Upper lobe of left lung (tissue), 6 donors: ENCODE measurements at regions not wholly inside any gene's neighbourhood (a gene's known extent, or its start where the extent isn't known, plus 50 kb on each side); places are given as distances from the start of the nearest gene placed in this dataset.

ENCODE experiments used
- ATAC-seq, 2 donors: fragments of 200-7000 bp; cut with Tn5 transposase; one replicate each; pipeline ENCODE4 v1.9.1; 2022; ENCODE audit warnings: mild to moderate bottlenecking in 2 of 2, moderate library complexity in 2 of 2; ENCODE audit not compliant: low FRiP score in 2 of 2
- DNase-seq, 2 donors: peaks; one replicate each; pipeline ENCODE4 v3.0.0-alpha.2; 2019 to 2020
- H3K27ac ChIP-seq, 4 donors: fragments of 200-600 bp; sonication (generic); one replicate each; pipeline ENCODE4 v1.5.1; 2016 to 2019
- H3K27me3 ChIP-seq, 4 donors: fragments of 200-600 bp; sonication (generic); one replicate each; pipeline ENCODE4 v1.5.1; 2017 to 2019
- H3K36me3 ChIP-seq, 4 donors: fragments of 200-600 bp; sonication (generic); one replicate each; pipeline ENCODE4 v1.5.1; 2016 to 2019
- H3K4me1 ChIP-seq, 4 donors: fragments of 200-600 bp; sonication (generic); one replicate each; pipeline ENCODE4 v1.5.1; 2018 to 2019
- H3K4me3 ChIP-seq, 4 donors: fragments of 200-600 bp; sonication (generic); one replicate each; pipeline ENCODE4 v1.5.1; 2017 to 2019; ENCODE audit warnings: mild to moderate bottlenecking in 2 of 4, moderate library complexity in 1 of 4
- H3K9me3 ChIP-seq, 4 donors: fragments of 200-600 bp; sonication (generic); one replicate each; pipeline ENCODE4 v1.5.1; 2018 to 2019
- EP300 ChIP-seq, 4 donors: sonication (generic); formaldehyde crosslinking; IDR thresholded peaks; one replicate each; pipeline ENCODE4 v1.5.1; 2017; ENCODE audit warnings: antibody characterized with exemption in 4 of 4, control low read depth in 2 of 4
- POLR2A ChIP-seq, 4 donors: fragments of 450-650 bp; IDR thresholded peaks; one replicate each; pipeline ENCODE4 v1.5.1; 2016 to 2017; ENCODE audit warnings: antibody characterized with exemption in 4 of 4, mild to moderate bottlenecking in 2 of 4
- POLR2AphosphoS5 ChIP-seq, 2 donors: sonication (generic); formaldehyde crosslinking; IDR thresholded peaks; one replicate each; pipeline ENCODE4 v1.5.1; 2017; ENCODE audit warnings: antibody characterized with exemption in 2 of 2
- WGBS, 2 donors: methylation state at CpG; one replicate each; pipeline ENCODE4 v1.1.5; 2017 to 2018; 5-methylcytosine and 5-hydroxymethylcytosine counted together
- TF ChIP-seq, protein P1 (sequence below), 6 experiments: fragments of 450-650 bp in 4 of 6; fragments of 200-600 bp in 2 of 6; sonication (generic) in 2 of 6; IDR thresholded peaks; one replicate each; pipeline ENCODE4 v1.5.1; 2016 to 2019; ENCODE audit warnings: antibody characterized with exemption in 6 of 6
- donor health status: DM: no; HTN: no; CAD: no; lungs with moderate emphysema.
- donor health status: DM: no; HTN: yes; CAD: no; lungs with severe emphysema.

GRCh38 chr4:81984746-81985145 lies 389.0 kb downstream of the HNRNPD start:
- Histone ChIP-seq H3K27ac (no peak overlapping the region), H3K27me3 (no peaks in the 10 kb centered on the region), H3K9me3 (no peaks in the 10 kb centered on the region), H3K4me3 (no peak overlapping the region), H3K4me1 (no peaks in the 10 kb centered on the region), H3K36me3 (no peaks in the 10 kb centered on the region)
- whole genome bisulfite sequencing, 2 donors, result 92 to 96% methylated on average over 3 of the region's 3 CpGs
- TF ChIP-seq POLR2A (IDR thresholded peaks at IDR 0.05) (no peak), POLR2AphosphoS5 (IDR thresholded peaks at IDR 0.05) (no peak), EP300 (IDR thresholded peaks at IDR 0.05) (no peak)
- TF ChIP-seq, protein P1, sequence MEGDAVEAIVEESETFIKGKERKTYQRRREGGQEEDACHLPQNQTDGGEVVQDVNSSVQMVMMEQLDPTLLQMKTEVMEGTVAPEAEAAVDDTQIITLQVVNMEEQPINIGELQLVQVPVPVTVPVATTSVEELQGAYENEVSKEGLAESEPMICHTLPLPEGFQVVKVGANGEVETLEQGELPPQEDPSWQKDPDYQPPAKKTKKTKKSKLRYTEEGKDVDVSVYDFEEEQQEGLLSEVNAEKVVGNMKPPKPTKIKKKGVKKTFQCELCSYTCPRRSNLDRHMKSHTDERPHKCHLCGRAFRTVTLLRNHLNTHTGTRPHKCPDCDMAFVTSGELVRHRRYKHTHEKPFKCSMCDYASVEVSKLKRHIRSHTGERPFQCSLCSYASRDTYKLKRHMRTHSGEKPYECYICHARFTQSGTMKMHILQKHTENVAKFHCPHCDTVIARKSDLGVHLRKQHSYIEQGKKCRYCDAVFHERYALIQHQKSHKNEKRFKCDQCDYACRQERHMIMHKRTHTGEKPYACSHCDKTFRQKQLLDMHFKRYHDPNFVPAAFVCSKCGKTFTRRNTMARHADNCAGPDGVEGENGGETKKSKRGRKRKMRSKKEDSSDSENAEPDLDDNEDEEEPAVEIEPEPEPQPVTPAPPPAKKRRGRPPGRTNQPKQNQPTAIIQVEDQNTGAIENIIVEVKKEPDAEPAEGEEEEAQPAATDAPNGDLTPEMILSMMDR (IDR thresholded peaks at IDR 0.05), result no peak
- DNase-seq (no peak), ATAC-seq (no peak)

GRCh38 chr4:81982846-81983540 lies 390.8 kb downstream of the HNRNPD start:
- no peaks in the 10 kb centered on the region for H3K9me3 ChIP-seq
- no peak overlapping the region for H3K4me3 ChIP-seq
- no peaks in the 10 kb centered on the region for H3K36me3 ChIP-seq
- H3K27ac ChIP-seq, result no peak overlapping the region
- 75% methylated on average over 2 of the region's 2 CpGs for WGBS, 2 donors
- H3K27me3 ChIP-seq, result no peaks in the 10 kb centered on the region
- TF ChIP-seq EP300 (IDR thresholded peaks at IDR 0.05) (no peak), POLR2AphosphoS5 (IDR thresholded peaks at IDR 0.05) (no peak), POLR2A (IDR thresholded peaks at IDR 0.05) (no peak)
- TF ChIP-seq, protein P1 (IDR thresholded peaks at IDR 0.05), result no peak
- DNase-seq, result no peak
- H3K4me1 ChIP-seq, result no peaks in the 10 kb centered on the region
- ATAC-seq, result no peak

DNA sequence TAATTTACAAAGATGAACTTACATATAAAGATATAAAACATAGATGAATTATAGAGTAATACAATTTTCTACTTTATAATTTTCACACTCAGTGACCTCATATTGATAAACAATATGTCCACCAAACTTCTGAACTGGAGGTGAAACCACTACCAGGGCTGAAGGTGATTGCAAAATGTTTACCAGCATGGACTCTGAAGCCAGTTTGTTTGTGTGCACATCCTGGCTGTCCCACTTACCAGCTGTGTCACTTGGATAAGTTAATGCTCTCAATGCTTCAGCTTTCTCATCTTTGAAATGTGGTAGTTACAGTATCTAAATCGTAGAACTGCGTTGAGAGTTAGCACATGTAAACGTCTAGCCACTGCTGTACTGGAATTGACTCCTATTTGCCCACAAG lies 392.6 kb downstream of the HNRNPD start:
- Histone ChIP-seq H3K36me3 (no peaks in the 10 kb centered on the region), H3K27me3 (no peaks in the 10 kb centered on the region), H3K27ac (no peak overlapping the region), H3K9me3 (no peaks in the 10 kb centered on the region), H3K4me3 (no peak overlapping the region), H3K4me1 (no peaks in the 10 kb centered on the region)
- no peak for ATAC-seq
- WGBS, 2 donors, result 87 to 97% methylated on average over 3 of the region's 3 CpGs
- DNase-seq, result no peak
- TF ChIP-seq EP300 (IDR thresholded peaks at IDR 0.05) (no peak), POLR2A (IDR thresholded peaks at IDR 0.05) (no peak), POLR2AphosphoS5 (IDR thresholded peaks at IDR 0.05) (no peak)
- TF ChIP-seq, protein P1 (IDR thresholded peaks at IDR 0.05), result no peak

GRCh38 chr4:81974523-81974922 lies 399.3 kb downstream of the HNRNPD start:
- H3K27me3 ChIP-seq, result no peaks in the 10 kb centered on the region
- no peaks in the 10 kb centered on the region for H3K36me3 ChIP-seq
- DNase-seq (no peak), ATAC-seq (no peak)
- WGBS, 2 donors, result 38 to 71% methylated on average over 1 of the region's 1 CpG
- no peaks in the 10 kb centered on the region for H3K9me3 ChIP-seq
- no peak for TF ChIP-seq POLR2A (IDR thresholded peaks at IDR 0.05)
- TF ChIP-seq, protein P1 (IDR thresholded peaks at IDR 0.05), result no peak
- TF ChIP-seq POLR2AphosphoS5 (IDR thresholded peaks at IDR 0.05), result no peak
- no peak for TF ChIP-seq EP300 (IDR thresholded peaks at IDR 0.05)
- H3K4me1 ChIP-seq, result no peaks in the 10 kb centered on the region
- no peak overlapping the region for H3K27ac ChIP-seq
- H3K4me3 ChIP-seq, result no peak overlapping the region
